GM12878 (cell line): ENCODE measurements at regions not wholly inside any gene's neighbourhood (a gene's known extent, or its start where the extent isn't known, plus 50 kb on each side); places are given as distances from the start of the nearest gene placed in this dataset.

Experiments used
- ATAC-seq: fragments of 200-7000 bp; cut with Tn5 transposase; 3 replicates; pipeline ENCODE4 v1.9.1; 2020; ENCODE audit warnings: mild to moderate bottlenecking, moderate library complexity
- BruUV-seq: library from RNA; stranded (reverse); fragments of 400-500 nt; replicated peaks from 2 replicates; lab custom pipeline; 2021; lab: Mats Ljungman, UMichigan
- CTCF ChIA-PET: fragments of 300-600 bp; sonication (Branson Sonifier 250); formaldehyde crosslinking; extraction: SDS; loops from one replicate; lab custom pipeline; 2021; ENCODE audit warnings: inconsistent platforms; lab: Yijun Ruan, JAX
- POLR2A ChIA-PET: fragments of 350-600 bp; formaldehyde crosslinking; extraction: SDS; loops from one replicate; lab custom pipeline; 2021; ENCODE audit warnings: inconsistent platforms; lab: Charles Lee
- RAD21 ChIA-PET: fragments of 300-600 bp; sonication (Branson Sonifier 250); formaldehyde crosslinking; loops from one replicate; lab custom pipeline; 2023; ENCODE audit warnings: antibody characterized with exemption; ENCODE audit not compliant: unreplicated experiment; lab: Charles Lee
- SMC1A ChIA-PET: fragments of 300-600 bp; sonication (Branson Sonifier 250); formaldehyde crosslinking; loops from one replicate; lab custom pipeline; 2023; ENCODE audit not compliant: unreplicated experiment, uncharacterized antibody; lab: Charles Lee
- DNase-seq: peaks from one replicate; pipeline ENCODE4 v3.0.0-alpha.2; 2011; ENCODE audit warnings: low read depth, low spot score
- FAIRE-seq: peaks from 3 replicates; lab custom pipeline; 2011; peaks lifted over from hg19 to GRCh38; lab: Jason Lieb, UNC
- H2AFZ ChIP-seq: 2 replicates; pipeline ENCODE4 v1.6.0; 2011; ENCODE audit warnings: low read depth, low read length, control low read depth; ENCODE audit not compliant: control insufficient read depth
- H3K27ac ChIP-seq: 2 replicates; pipeline ENCODE4 v1.5.1; 2011; ENCODE audit warnings: control low read depth; ENCODE audit not compliant: control insufficient read depth, insufficient read depth
- H3K27me3 ChIP-seq, 2 experiments: replicated peaks in 1 of 2; 2 replicates each; pipeline versions ENCODE4 v1.6.0 to v1.6.1; 2011; ENCODE audit warnings: low read length in 1 of 2; ENCODE audit not compliant: control insufficient read depth in 2 of 2, insufficient read depth in 2 of 2
- H3K36me3 ChIP-seq, 2 experiments: 2 replicates each; pipeline ENCODE4 v1.5.1; 2011; ENCODE audit warnings: low read length in 1 of 2; ENCODE audit not compliant: control insufficient read depth in 2 of 2, insufficient read depth in 2 of 2
- H3K4me1 ChIP-seq: 2 replicates; pipeline ENCODE4 v1.6.1; 2011; ENCODE audit warnings: mild to moderate bottlenecking, low read length, moderate library complexity, mixed read lengths; ENCODE audit not compliant: control insufficient read depth, insufficient read depth
- H3K4me2 ChIP-seq: 2 replicates; pipeline ENCODE4 v1.6.0; 2011; ENCODE audit warnings: control low read depth; ENCODE audit not compliant: control insufficient read depth, insufficient read depth
- H3K4me3 ChIP-seq: fragments of 200-600 bp; sonication (generic); 2 replicates; pipeline ENCODE4 v1.5.1; 2016
- H3K79me2 ChIP-seq: 2 replicates; pipeline ENCODE4 v1.6.0; 2011; ENCODE audit warnings: low read length; ENCODE audit not compliant: control insufficient read depth, insufficient read depth
- H3K9ac ChIP-seq: 2 replicates; pipeline ENCODE4 v1.8.0; 2011; ENCODE audit warnings: low read length, control low read depth, mixed read lengths; ENCODE audit not compliant: control insufficient read depth, insufficient read depth
- H3K9me3 ChIP-seq: replicated peaks from 3 replicates; pipeline ENCODE4 v1.5.1; 2011; ENCODE audit warnings: mild to moderate bottlenecking, low read length; ENCODE audit not compliant: control insufficient read depth, insufficient read depth
- H4K20me1 ChIP-seq: 2 replicates; pipeline ENCODE4 v1.6.0; 2011; ENCODE audit not compliant: control insufficient read depth, insufficient read depth
- ATF3 ChIP-seq: IDR thresholded peaks from 2 replicates; pipeline ENCODE4 v1.6.1; 2011; ENCODE audit warnings: low read depth, mild to moderate bottlenecking, low read length, moderate library complexity, borderline replicate concordance; ENCODE audit errors: extremely low read depth
- CHD1 ChIP-seq: IDR thresholded peaks from 2 replicates; pipeline ENCODE4 v1.6.1; 2012; ENCODE audit warnings: low read depth, low read length, improper control_type of control experiment
- ETV6 ChIP-seq, 2 experiments: fragments of 450-650 bp in 1 of 2; IDR thresholded peaks in 1 of 2; conservative IDR thresholded peaks in 1 of 2; 2 replicates each; pipeline ENCODE4 v1.6.1; 2014; ENCODE audit warnings: antibody characterized with exemption in 1 of 2, borderline replicate concordance in 1 of 2, low read depth in 1 of 2, mild to moderate bottlenecking in 1 of 2, moderate library complexity in 1 of 2
- FOS ChIP-seq: IDR thresholded peaks from 3 replicates; pipeline ENCODE4 v1.6.1; 2011; ENCODE audit warnings: borderline replicate concordance; ENCODE audit not compliant: insufficient read length; ENCODE audit errors: extremely low read depth
- IRF3 ChIP-seq: fragments of 450-650 bp; IDR thresholded peaks from 2 replicates; pipeline ENCODE4 v1.6.1; 2014; ENCODE audit warnings: mild to moderate bottlenecking
- JUND ChIP-seq: IDR thresholded peaks from 2 replicates; pipeline ENCODE4 v1.6.1; 2012; ENCODE audit warnings: low read depth, mild to moderate bottlenecking, low read length, improper control_type of control experiment, moderate library complexity
- RAD21 ChIP-seq: IDR thresholded peaks from 2 replicates; pipeline ENCODE4 v1.6.1; 2011; ENCODE audit warnings: mild to moderate bottlenecking, low read depth, low read length, moderate library complexity; ENCODE audit not compliant: insufficient read depth
- RELA ChIP-seq: fragments of 450-650 bp; IDR thresholded peaks from 2 replicates; pipeline ENCODE4 v1.8.0; 2014; ENCODE audit warnings: borderline replicate concordance; ENCODE audit not compliant: partially characterized antibody
- SUPT20H ChIP-seq: IDR thresholded peaks from 2 replicates; pipeline ENCODE4 v1.6.1; 2011; ENCODE audit warnings: low read depth, mild to moderate bottlenecking, low read length, moderate library complexity, borderline replicate concordance; ENCODE audit not compliant: control insufficient read depth
- SUZ12 ChIP-seq: fragments of 200-600 bp; sonication (generic); IDR thresholded peaks from one replicate; pipeline ENCODE4 v1.6.1; 2018; ENCODE audit warnings: antibody characterized with exemption, mild to moderate bottlenecking; ENCODE audit not compliant: unreplicated experiment
- YY1 ChIP-seq: IDR thresholded peaks from 2 replicates; pipeline ENCODE4 v1.6.1; 2011; ENCODE audit warnings: low read depth, mild to moderate bottlenecking, low read length
- WGBS: methylation state at CpG from one replicate; pipeline ENCODE4 v1.1.6; 2016; ENCODE audit warnings: low lambda C conversion rate; ENCODE audit not compliant: insufficient replicate concordance, insufficient coverage; ENCODE audit errors: missing lambda C conversion rate; 5-methylcytosine and 5-hydroxymethylcytosine counted together
- in situ Hi-C: fragments of 300-500 bp; cut with MboI; formaldehyde crosslinking; loops from 9 replicates; pipeline ENCODE4 v1.14.3; 2018; ENCODE audit warnings: mixed read lengths
- intact Hi-C: fragments of 100-400 bp; cut with micrococcal nuclease; formaldehyde crosslinking; loops from one replicate; pipeline ENCODE4 v1.14.2; 2022; ENCODE audit not compliant: unreplicated experiment
- TF ChIP-seq, protein P1 (sequence below): IDR thresholded peaks from 2 replicates; pipeline ENCODE4 v1.6.1; 2012; ENCODE audit warnings: low read length, inconsistent platforms

DNA sequence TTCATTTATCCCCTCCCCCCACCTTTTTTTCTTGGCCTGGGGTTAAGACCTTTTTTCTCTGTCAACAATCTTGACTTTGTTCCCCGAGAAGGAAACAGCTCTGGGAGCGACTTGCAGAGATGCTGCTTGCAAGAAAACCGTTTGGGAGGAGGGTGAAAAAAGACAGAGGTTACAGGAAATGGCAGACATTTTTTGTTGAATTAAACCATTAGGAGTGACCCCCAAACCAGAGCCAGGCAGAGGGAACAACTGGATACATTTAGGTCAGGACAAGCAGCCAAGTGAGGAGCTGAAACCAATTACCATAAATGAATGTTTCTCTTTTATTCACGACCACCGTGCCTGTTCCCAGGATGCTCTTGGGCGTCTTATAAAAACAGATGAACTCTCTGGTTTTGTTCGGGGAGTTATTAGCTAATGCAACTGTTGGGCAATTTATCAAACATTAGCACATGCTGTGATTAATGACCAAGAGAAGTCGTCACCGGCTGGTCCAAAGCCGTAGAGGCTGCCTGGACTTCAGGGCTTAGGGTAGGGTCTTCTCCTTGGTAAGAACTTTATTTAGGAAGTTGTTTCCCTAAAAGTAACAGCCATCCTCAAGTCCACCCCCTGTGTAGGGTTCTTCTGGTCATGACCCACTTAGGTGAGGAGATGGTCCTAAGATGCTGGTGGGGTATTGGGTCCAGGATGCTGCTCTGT, 141.0 kb downstream of the FOXD2 start:
- no peak overlapping the region for H2AFZ ChIP-seq

More for the DNA sequence above, 141.0 kb downstream of the FOXD2 start:
- intact Hi-C loops, result no loop called here
- Histone ChIP-seq H4K20me1 (no peaks in the 10 kb centered on the region), H3K4me3 (no peak overlapping the region), H3K27ac (no peak overlapping the region), H3K27me3 (peaks cover 2 to 8% of the 10 kb centered on the region in 2 experiments), H3K9me3 (no peaks in the 10 kb centered on the region), H3K9ac (no peak overlapping the region), H3K79me2 (no peaks in the 10 kb centered on the region), H3K4me2 (no peak overlapping the region), H3K36me3 (no peaks in the 10 kb centered on the region), H3K4me1 (no peaks in the 10 kb centered on the region)
- SMC1A ChIA-PET, result interaction anchor here (1.1 kb wide), 1 partner anchor 16 kb away, joined by 3 read pairs; no protein-coding TSS in a partner anchor
- RAD21 ChIA-PET, result no interaction called here
- CTCF ChIA-PET, result no interaction called here
- DNase-seq (no peak), FAIRE-seq (no peak), ATAC-seq (no peak)
- BruUV-seq, result no TSS peak
- in situ Hi-C loops, result no loop called here
- TF ChIP-seq YY1 (no peak), RELA (no peak), ATF3 (no peak), CHD1 (no peak), SUPT20H (no peak), SUZ12 (no peak), JUND (no peak), FOS (no peak), RAD21 (no peak), ETV6 (conservative IDR thresholded peaks at IDR 0.05 in 1 of 2, IDR thresholded peaks at IDR 0.05 in 1 of 2; ENCODE audit: borderline replicate concordance in 1 of 2, low read depth in 1 of 2) (no peak), IRF3 (no peak)
- TF ChIP-seq, protein P1, sequence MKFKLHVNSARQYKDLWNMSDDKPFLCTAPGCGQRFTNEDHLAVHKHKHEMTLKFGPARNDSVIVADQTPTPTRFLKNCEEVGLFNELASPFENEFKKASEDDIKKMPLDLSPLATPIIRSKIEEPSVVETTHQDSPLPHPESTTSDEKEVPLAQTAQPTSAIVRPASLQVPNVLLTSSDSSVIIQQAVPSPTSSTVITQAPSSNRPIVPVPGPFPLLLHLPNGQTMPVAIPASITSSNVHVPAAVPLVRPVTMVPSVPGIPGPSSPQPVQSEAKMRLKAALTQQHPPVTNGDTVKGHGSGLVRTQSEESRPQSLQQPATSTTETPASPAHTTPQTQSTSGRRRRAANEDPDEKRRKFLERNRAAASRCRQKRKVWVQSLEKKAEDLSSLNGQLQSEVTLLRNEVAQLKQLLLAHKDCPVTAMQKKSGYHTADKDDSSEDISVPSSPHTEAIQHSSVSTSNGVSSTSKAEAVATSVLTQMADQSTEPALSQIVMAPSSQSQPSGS, result no peak
- 19% methylated on average over 10 of the region's 10 CpGs for WGBS
- POLR2A ChIA-PET, result interaction anchor here (0.6 kb wide), 1 partner anchor 10 kb away, joined by 3 read pairs; no protein-coding TSS in a partner anchor
